Upper lobe of right lung (tissue), 1 donor: ENCODE measurements at regions not wholly inside any gene's neighbourhood (a gene's known extent, or its start where the extent isn't known, plus 50 kb on each side); places are given as distances from the start of the nearest gene placed in this dataset.

Source experiments
- ATAC-seq: fragments of 200-7000 bp; cut with Tn5 transposase; one replicate; pipeline ENCODE4 v1.9.1; 2020; ENCODE audit warnings: mild to moderate bottlenecking, moderate library complexity
- DNase-seq: peaks from one replicate; pipeline ENCODE4 v3.0.0-alpha.2; 2020
- H3K27ac ChIP-seq: fragments of 200-600 bp; one replicate; pipeline ENCODE4 v1.8.0; 2022
- H3K27me3 ChIP-seq: fragments of 200-600 bp; one replicate; pipeline ENCODE4 v1.8.0; 2022; ENCODE audit warnings: mild to moderate bottlenecking
- H3K36me3 ChIP-seq: fragments of 200-600 bp; one replicate; pipeline ENCODE4 v1.8.0; 2022
- H3K4me1 ChIP-seq: fragments of 200-600 bp; one replicate; pipeline ENCODE4 v1.8.0; 2022
- H3K4me3 ChIP-seq: fragments of 200-600 bp; one replicate; pipeline ENCODE4 v1.8.0; 2022; ENCODE audit warnings: mild to moderate bottlenecking
- H3K9me3 ChIP-seq: fragments of 200-600 bp; one replicate; pipeline ENCODE4 v1.8.0; 2022
- intact Hi-C: fragments of 100-400 bp; cut with DNase I; formaldehyde crosslinking; loops from one replicate; pipeline ENCODE4 v1.11.0; 2022
- TF ChIP-seq, protein P1 (sequence below): fragments of 200-600 bp; IDR thresholded peaks from one replicate; pipeline ENCODE4 v1.8.0; 2022; ENCODE audit warnings: antibody characterized with exemption
- donor health status: DM: no; HTN: yes; CAD: no; lungs with severe emphysema.

DNA sequence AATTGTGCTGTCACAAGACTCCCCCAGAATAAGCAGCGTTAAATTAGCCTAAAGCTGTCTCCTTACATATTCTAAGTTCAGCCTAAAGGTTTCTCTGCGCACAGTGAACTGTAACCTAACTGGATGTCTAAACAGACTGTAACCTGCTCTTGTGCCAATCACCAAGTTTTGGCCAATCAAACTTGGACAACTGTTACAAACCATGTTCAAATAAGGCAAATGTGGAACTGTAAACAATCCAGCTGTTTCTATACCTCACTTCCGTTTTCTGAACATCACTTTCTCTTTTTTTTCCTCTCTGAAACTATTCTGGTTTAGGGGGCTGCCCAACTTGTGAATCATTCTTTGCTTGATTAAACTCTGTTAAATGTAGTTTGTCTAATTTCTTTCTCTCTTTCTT, 252.2 kb upstream of the HABP2 start:
- peak; percentile 25 for ATAC-seq
- Histone ChIP-seq H3K36me3 (no peaks in the 10 kb centered on the region), H3K4me3 (no peak overlapping the region), H3K9me3 (no peaks in the 10 kb centered on the region), H3K27me3 (no peaks in the 10 kb centered on the region), H3K27ac (no peak overlapping the region), H3K4me1 (no peaks in the 10 kb centered on the region)
- DNase-seq: no peak
- TF ChIP-seq, protein P1, sequence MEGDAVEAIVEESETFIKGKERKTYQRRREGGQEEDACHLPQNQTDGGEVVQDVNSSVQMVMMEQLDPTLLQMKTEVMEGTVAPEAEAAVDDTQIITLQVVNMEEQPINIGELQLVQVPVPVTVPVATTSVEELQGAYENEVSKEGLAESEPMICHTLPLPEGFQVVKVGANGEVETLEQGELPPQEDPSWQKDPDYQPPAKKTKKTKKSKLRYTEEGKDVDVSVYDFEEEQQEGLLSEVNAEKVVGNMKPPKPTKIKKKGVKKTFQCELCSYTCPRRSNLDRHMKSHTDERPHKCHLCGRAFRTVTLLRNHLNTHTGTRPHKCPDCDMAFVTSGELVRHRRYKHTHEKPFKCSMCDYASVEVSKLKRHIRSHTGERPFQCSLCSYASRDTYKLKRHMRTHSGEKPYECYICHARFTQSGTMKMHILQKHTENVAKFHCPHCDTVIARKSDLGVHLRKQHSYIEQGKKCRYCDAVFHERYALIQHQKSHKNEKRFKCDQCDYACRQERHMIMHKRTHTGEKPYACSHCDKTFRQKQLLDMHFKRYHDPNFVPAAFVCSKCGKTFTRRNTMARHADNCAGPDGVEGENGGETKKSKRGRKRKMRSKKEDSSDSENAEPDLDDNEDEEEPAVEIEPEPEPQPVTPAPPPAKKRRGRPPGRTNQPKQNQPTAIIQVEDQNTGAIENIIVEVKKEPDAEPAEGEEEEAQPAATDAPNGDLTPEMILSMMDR: no peak
- intact Hi-C loops: no loop called here

DNA sequence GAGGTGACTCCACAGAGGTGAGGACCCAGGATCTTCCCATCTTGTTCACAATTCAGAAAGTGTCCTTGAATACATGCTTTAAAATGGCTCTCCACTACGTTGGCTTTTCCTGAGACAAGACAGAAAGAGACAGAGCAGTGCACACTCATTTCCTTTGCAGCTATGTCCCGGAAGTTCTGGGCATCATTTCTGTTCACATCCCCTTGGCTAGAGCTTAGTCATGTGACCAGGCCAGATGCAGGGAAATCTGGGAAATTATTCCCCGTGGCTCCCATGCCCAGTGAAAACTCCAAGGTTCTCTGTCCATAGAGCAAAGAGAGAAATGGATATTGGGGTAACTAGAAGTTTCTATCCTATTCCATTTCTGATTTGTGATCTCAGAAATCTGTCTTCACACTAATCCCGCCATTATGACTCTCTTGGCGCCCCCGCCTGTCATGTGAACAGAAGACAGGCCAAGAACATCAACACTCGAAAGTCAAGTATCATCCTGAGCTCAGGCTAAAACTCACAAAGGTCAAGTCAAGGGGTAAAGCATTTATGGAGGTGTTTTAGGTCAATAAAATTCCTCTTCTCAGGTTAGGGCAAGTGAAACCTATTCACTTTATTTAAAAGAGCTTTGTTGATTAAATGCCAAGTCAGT, 251.4 kb upstream of the HABP2 start:
- no peak overlapping the region for H3K27ac ChIP-seq
- TF ChIP-seq, protein P1: no peak
- ATAC-seq: peak; percentile 23
- H3K4me3 ChIP-seq: no peak overlapping the region
- no peak for DNase-seq
- H3K9me3 ChIP-seq: no peaks in the 10 kb centered on the region
- no peaks in the 10 kb centered on the region for H3K27me3 ChIP-seq
- intact Hi-C loops: no loop called here
- no peaks in the 10 kb centered on the region for H3K4me1 ChIP-seq
- H3K36me3 ChIP-seq: no peaks in the 10 kb centered on the region

DNA sequence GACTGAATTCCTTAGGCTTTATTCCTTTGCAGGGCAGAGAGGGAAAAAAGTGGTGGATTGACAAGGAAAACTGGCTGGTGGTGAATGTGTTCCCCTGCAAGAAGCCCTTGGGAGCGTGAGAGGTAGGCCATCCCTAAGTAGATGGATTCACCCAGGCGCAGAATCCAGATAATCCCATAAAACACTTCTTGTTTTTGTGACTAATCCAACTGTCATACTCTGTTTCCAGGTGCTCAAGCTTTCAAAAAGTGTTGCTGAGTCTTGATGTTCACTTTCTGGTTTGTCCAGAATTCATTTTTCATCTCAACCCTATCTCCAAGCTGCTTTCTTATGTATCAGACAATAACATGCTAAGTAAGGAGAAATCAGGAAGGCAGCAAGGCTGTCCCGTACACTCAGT, 250.8 kb upstream of the HABP2 start:
- Histone ChIP-seq H3K4me3 (no peak overlapping the region), H3K9me3 (no peaks in the 10 kb centered on the region), H3K36me3 (no peaks in the 10 kb centered on the region), H3K4me1 (no peaks in the 10 kb centered on the region), H3K27me3 (no peaks in the 10 kb centered on the region), H3K27ac (no peak overlapping the region)
- TF ChIP-seq, protein P1: no peak
- no peak for ATAC-seq
- intact Hi-C loops: no loop called here
- no peak for DNase-seq

DNA sequence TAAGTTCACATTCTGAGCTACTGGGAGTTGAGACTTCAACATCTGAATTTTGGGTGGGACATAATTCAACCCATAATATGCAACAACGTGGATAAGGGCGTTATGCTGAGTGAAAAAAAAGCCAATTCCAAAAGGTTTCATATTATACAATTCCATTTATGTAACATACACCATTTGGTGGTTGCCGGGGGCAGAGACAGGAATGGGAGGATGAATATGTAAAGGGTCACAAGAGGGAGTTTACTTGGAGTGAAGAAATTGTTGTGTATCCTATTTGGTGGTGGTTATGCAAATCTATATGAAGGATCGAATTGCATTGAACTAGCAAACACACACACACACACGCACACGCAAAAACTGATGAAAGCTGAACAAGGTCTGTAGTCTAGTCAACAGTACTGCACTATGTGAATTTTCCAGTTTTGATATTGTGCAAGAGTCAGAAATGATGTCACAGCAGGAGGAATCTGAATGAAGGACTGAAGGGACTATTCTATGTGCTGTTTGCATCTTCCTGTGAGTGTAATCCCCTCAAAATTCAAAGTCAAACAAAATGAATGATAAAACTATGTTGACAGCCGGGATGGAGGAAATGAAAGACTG, 249.2 kb upstream of the HABP2 start:
- ATAC-seq (no peak), DNase-seq (no peak)
- Histone ChIP-seq H3K27ac (no peak overlapping the region), H3K36me3 (no peaks in the 10 kb centered on the region), H3K27me3 (no peaks in the 10 kb centered on the region), H3K9me3 (no peaks in the 10 kb centered on the region), H3K4me1 (no peaks in the 10 kb centered on the region), H3K4me3 (no peak overlapping the region)
- TF ChIP-seq, protein P1: no peak
- intact Hi-C loops: no loop called here

DNA sequence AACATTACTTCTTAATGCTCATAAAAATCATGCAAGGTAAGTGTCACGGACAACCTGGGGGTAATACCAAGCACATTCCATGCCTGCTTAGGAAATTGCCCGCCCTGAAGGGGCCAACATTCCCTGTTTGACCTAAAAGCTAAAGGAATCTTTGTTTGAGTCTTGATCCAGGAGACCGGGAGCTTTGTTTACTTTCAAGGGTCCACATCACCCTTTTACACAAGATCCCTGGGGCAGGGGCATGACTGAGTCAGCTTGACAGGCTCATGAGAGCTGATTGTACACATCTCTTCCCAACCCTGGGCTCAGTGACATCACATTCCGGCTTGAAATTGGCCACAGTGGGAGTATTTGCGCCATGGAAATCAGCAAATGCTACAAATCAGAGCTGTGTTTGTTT, 248.1 kb upstream of the HABP2 start:
- H3K27me3 ChIP-seq: no peaks in the 10 kb centered on the region
- H3K4me1 ChIP-seq: no peaks in the 10 kb centered on the region
- no peaks in the 10 kb centered on the region for H3K9me3 ChIP-seq
- ATAC-seq: no peak
- TF ChIP-seq, protein P1: no peak
- H3K27ac ChIP-seq: no peak overlapping the region
- no peak overlapping the region for H3K4me3 ChIP-seq
- intact Hi-C loops: no loop called here
- H3K36me3 ChIP-seq: no peaks in the 10 kb centered on the region
- no peak for DNase-seq
